ENCODE measurements at regions not wholly inside any gene's neighbourhood (a gene's known extent, or its start where the extent isn't known, plus 50 kb on each side); places are given as distances from the start of the nearest gene placed in this dataset.

GRCh38 chr10:32149252-32149955, 93.2 kb upstream of the KIF5B start:
- H4K91ac ChIP-seq (ENCODE audit: low read depth, low read length): no peak overlapping the region
- H3K9ac ChIP-seq (ENCODE audit: low read length): no peak overlapping the region
- no peak overlapping the region for H3K4me2 ChIP-seq (ENCODE audit: low read length)
- peaks cover 3 to 4% of the 10 kb centered on the region in 2 experiments for H3K4me1 ChIP-seq (ENCODE audit: control insufficient read depth in 1 of 2, insufficient read depth in 2 of 2, low read length in 2 of 2)
- peaks cover 1% of the 10 kb centered on the region for H3K9me3 ChIP-seq (ENCODE audit: insufficient read depth, low read depth, low read length)
- H4K8ac ChIP-seq (ENCODE audit: low read depth, low read length): no peak overlapping the region
- no peak overlapping the region for H3K23ac ChIP-seq (ENCODE audit: low read length)
- no peak overlapping the region for H3K4me3 ChIP-seq (ENCODE audit: low read depth, low read length)
- H3K14ac ChIP-seq (ENCODE audit: low read length): no peak overlapping the region
- no peaks in the 10 kb centered on the region for H3K79me2 ChIP-seq (ENCODE audit: control insufficient read depth, insufficient read depth, low read length, poor library complexity)
- no peak overlapping the region for H2BK12ac ChIP-seq (ENCODE audit: low read length)
- H2BK120ac ChIP-seq (ENCODE audit: insufficient read depth, low read length, poor library complexity): no peak overlapping the region
- H3K4ac ChIP-seq (ENCODE audit: low read depth, low read length): no peak overlapping the region
- no peak overlapping the region for H2BK5ac ChIP-seq (ENCODE audit: low read depth, low read length, poor library complexity)
- no CpG with 5 or more reads among the region's 8 CpGs for WGBS (ENCODE audit: extremely low coverage, insufficient coverage, insufficient read length)
- H4K12ac ChIP-seq (ENCODE audit: low read depth, low read length): no peak overlapping the region
- H3K79me1 ChIP-seq (ENCODE audit: low read length): no peaks in the 10 kb centered on the region
- no peak overlapping the region for H2AK5ac ChIP-seq (ENCODE audit: low read length)
- H3K18ac ChIP-seq (ENCODE audit: low read length): no peak overlapping the region
- no peak overlapping the region for H3K27ac ChIP-seq (ENCODE audit: low read depth, low read length)
- DNase-seq: peak; percentile 83 to 95
- H2AFZ ChIP-seq (ENCODE audit: insufficient read depth, low read length, poor library complexity): no peak overlapping the region
- H3K27me3 ChIP-seq (ENCODE audit: insufficient read depth, low read length): no peaks in the 10 kb centered on the region
- no peaks in the 10 kb centered on the region for H3K36me3 ChIP-seq (ENCODE audit: control insufficient read depth in 1 of 2, insufficient read depth in 2 of 2, low read length in 2 of 2)

- no peak overlapping the region for H2AK5ac ChIP-seq (ENCODE audit: low read length)
- H3K27me3 ChIP-seq (ENCODE audit: insufficient read depth, low read length): no peaks in the 10 kb centered on the region
- H4K91ac ChIP-seq (ENCODE audit: low read depth, low read length): no peak overlapping the region
- no peak overlapping the region for H3K4me2 ChIP-seq (ENCODE audit: low read length)
- H3K36me3 ChIP-seq (ENCODE audit: control insufficient read depth in 1 of 2, insufficient read depth in 2 of 2, low read length in 2 of 2): no peaks in the 10 kb centered on the region
- no peak overlapping the region for H3K9ac ChIP-seq (ENCODE audit: low read length)
- no peaks in the 10 kb centered on the region for H3K79me1 ChIP-seq (ENCODE audit: low read length)
- peaks cover 1% of the 10 kb centered on the region for H3K9me3 ChIP-seq (ENCODE audit: insufficient read depth, low read depth, low read length)
- H2AFZ ChIP-seq (ENCODE audit: insufficient read depth, low read length, poor library complexity): no peak overlapping the region
- H4K12ac ChIP-seq (ENCODE audit: low read depth, low read length): no peak overlapping the region
- H3K23ac ChIP-seq (ENCODE audit: low read length): no peak overlapping the region
- no peaks in the 10 kb centered on the region for H3K79me2 ChIP-seq (ENCODE audit: control insufficient read depth, insufficient read depth, low read length, poor library complexity)
- H3K4me3 ChIP-seq (ENCODE audit: low read depth, low read length): no peak overlapping the region
- no CpG with 5 or more reads among the region's 4 CpGs for WGBS (ENCODE audit: extremely low coverage, insufficient coverage, insufficient read length)
- peaks cover 3 to 4% of the 10 kb centered on the region in 2 experiments for H3K4me1 ChIP-seq (ENCODE audit: control insufficient read depth in 1 of 2, insufficient read depth in 2 of 2, low read length in 2 of 2)
- H3K4ac ChIP-seq (ENCODE audit: low read depth, low read length): no peak overlapping the region
- no peak overlapping the region for H3K18ac ChIP-seq (ENCODE audit: low read length)
- H4K8ac ChIP-seq (ENCODE audit: low read depth, low read length): no peak overlapping the region
- no peak overlapping the region for H2BK12ac ChIP-seq (ENCODE audit: low read length)
- H3K27ac ChIP-seq (ENCODE audit: low read depth, low read length): no peak overlapping the region
- no peak overlapping the region for H2BK120ac ChIP-seq (ENCODE audit: insufficient read depth, low read length, poor library complexity)
- no peak for DNase-seq
- H2BK5ac ChIP-seq (ENCODE audit: low read depth, low read length, poor library complexity): no peak overlapping the region
- H3K14ac ChIP-seq (ENCODE audit: low read length): no peak overlapping the region
Measured at GRCh38 chr10:32148864-32149251, 92.6 kb upstream of the KIF5B start.

- Histone ChIP-seq H3K18ac (ENCODE audit: low read length) (no peak overlapping the region), H2BK120ac (ENCODE audit: insufficient read depth, low read length, poor library complexity) (no peak overlapping the region), H2BK5ac (ENCODE audit: low read depth, low read length, poor library complexity) (no peak overlapping the region), H2AFZ (ENCODE audit: insufficient read depth, low read length, poor library complexity) (no peak overlapping the region), H3K27me3 (ENCODE audit: insufficient read depth, low read length) (no peaks in the 10 kb centered on the region), H2AK5ac (ENCODE audit: low read length) (no peak overlapping the region), H4K12ac (ENCODE audit: low read depth, low read length) (no peak overlapping the region), H3K27ac (ENCODE audit: low read depth, low read length) (no peak overlapping the region), H3K4me3 (ENCODE audit: low read depth, low read length) (no peak overlapping the region), H4K8ac (ENCODE audit: low read depth, low read length) (no peak overlapping the region), H4K91ac (ENCODE audit: low read depth, low read length) (no peak overlapping the region), H2BK12ac (ENCODE audit: low read length) (no peak overlapping the region), H3K4me2 (ENCODE audit: low read length) (no peak overlapping the region), H3K79me2 (ENCODE audit: control insufficient read depth, insufficient read depth, low read length, poor library complexity) (no peaks in the 10 kb centered on the region), H3K14ac (ENCODE audit: low read length) (no peak overlapping the region), H3K9me3 (ENCODE audit: insufficient read depth, low read depth, low read length) (peaks cover 1% of the 10 kb centered on the region), H3K23ac (ENCODE audit: low read length) (no peak overlapping the region), H3K79me1 (ENCODE audit: low read length) (no peaks in the 10 kb centered on the region), H3K9ac (ENCODE audit: low read length) (no peak overlapping the region), H3K4me1 (ENCODE audit: control insufficient read depth in 1 of 2, insufficient read depth in 2 of 2, low read length in 2 of 2) (peaks cover 3 to 4% of the 10 kb centered on the region in 2 experiments), H3K36me3 (ENCODE audit: control insufficient read depth in 1 of 2, insufficient read depth in 2 of 2, low read length in 2 of 2) (no peaks in the 10 kb centered on the region), H3K4ac (ENCODE audit: low read depth, low read length) (no peak overlapping the region)
- no peak for DNase-seq
- no CpG with 5 or more reads among the region's 1 CpG for WGBS (ENCODE audit: extremely low coverage, insufficient coverage, insufficient read length)
Measured at GRCh38 chr10:32147730-32148129, 91.5 kb upstream of the KIF5B start.

GRCh38 chr10:32146166-32146565, 89.9 kb upstream of the KIF5B start:
- no peaks in the 10 kb centered on the region for H3K79me2 ChIP-seq (ENCODE audit: control insufficient read depth, insufficient read depth, low read length, poor library complexity)
- no peak overlapping the region for H2AK5ac ChIP-seq (ENCODE audit: low read length)
- no peak overlapping the region for H4K12ac ChIP-seq (ENCODE audit: low read depth, low read length)
- H3K4ac ChIP-seq (ENCODE audit: low read depth, low read length): no peak overlapping the region
- H3K4me3 ChIP-seq (ENCODE audit: low read depth, low read length): no peak overlapping the region
- H2BK120ac ChIP-seq (ENCODE audit: insufficient read depth, low read length, poor library complexity): no peak overlapping the region
- H3K9me3 ChIP-seq (ENCODE audit: insufficient read depth, low read depth, low read length): no peaks in the 10 kb centered on the region
- H3K27me3 ChIP-seq (ENCODE audit: insufficient read depth, low read length): no peaks in the 10 kb centered on the region
- no peaks in the 10 kb centered on the region for H3K36me3 ChIP-seq (ENCODE audit: control insufficient read depth in 1 of 2, insufficient read depth in 2 of 2, low read length in 2 of 2)
- no peak overlapping the region for H2BK5ac ChIP-seq (ENCODE audit: low read depth, low read length, poor library complexity)
- no peak overlapping the region for H3K18ac ChIP-seq (ENCODE audit: low read length)
- peaks cover 3 to 7% of the 10 kb centered on the region in 2 experiments for H3K4me1 ChIP-seq (ENCODE audit: control insufficient read depth in 1 of 2, insufficient read depth in 2 of 2, low read length in 2 of 2)
- H3K4me2 ChIP-seq (ENCODE audit: low read length): no peak overlapping the region
- H4K8ac ChIP-seq (ENCODE audit: low read depth, low read length): no peak overlapping the region
- no peak overlapping the region for H3K23ac ChIP-seq (ENCODE audit: low read length)
- H2BK12ac ChIP-seq (ENCODE audit: low read length): no peak overlapping the region
- WGBS (ENCODE audit: extremely low coverage, insufficient coverage, insufficient read length): no CpG with 5 or more reads among the region's 4 CpGs
- H4K91ac ChIP-seq (ENCODE audit: low read depth, low read length): no peak overlapping the region
- no peak overlapping the region for H2AFZ ChIP-seq (ENCODE audit: insufficient read depth, low read length, poor library complexity)
- no peak overlapping the region for H3K27ac ChIP-seq (ENCODE audit: low read depth, low read length)
- DNase-seq: no peak
- H3K79me1 ChIP-seq (ENCODE audit: low read length): no peaks in the 10 kb centered on the region
- H3K14ac ChIP-seq (ENCODE audit: low read length): no peak overlapping the region
- no peak overlapping the region for H3K9ac ChIP-seq (ENCODE audit: low read length)
